ENCODE measurements at regions not wholly inside any gene's neighbourhood (a gene's known extent, or its start where the extent isn't known, plus 50 kb on each side); places are given as distances from the start of the nearest gene placed in this dataset.

DNA sequence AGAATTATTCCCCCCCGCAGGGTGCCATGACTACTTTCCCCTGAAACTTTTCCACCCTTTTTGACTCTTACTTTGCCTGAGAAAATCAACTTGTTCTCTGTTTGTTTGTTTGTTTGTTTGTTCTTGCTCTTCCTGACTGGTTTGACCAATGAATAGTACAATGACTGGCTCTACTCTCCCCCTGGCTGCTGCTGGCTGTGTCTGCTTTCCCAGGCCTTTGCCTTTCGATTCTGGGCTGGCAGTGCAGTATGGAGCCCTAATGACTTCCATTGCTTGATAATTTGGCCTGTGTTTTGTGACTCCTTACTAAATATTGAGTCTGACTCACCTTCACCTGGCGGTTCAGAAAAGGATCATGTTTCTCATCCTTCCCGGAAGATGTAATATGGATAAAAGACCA, 241.1 kb downstream of the TMEM182 start:
- TF ChIP-seq, protein P1, sequence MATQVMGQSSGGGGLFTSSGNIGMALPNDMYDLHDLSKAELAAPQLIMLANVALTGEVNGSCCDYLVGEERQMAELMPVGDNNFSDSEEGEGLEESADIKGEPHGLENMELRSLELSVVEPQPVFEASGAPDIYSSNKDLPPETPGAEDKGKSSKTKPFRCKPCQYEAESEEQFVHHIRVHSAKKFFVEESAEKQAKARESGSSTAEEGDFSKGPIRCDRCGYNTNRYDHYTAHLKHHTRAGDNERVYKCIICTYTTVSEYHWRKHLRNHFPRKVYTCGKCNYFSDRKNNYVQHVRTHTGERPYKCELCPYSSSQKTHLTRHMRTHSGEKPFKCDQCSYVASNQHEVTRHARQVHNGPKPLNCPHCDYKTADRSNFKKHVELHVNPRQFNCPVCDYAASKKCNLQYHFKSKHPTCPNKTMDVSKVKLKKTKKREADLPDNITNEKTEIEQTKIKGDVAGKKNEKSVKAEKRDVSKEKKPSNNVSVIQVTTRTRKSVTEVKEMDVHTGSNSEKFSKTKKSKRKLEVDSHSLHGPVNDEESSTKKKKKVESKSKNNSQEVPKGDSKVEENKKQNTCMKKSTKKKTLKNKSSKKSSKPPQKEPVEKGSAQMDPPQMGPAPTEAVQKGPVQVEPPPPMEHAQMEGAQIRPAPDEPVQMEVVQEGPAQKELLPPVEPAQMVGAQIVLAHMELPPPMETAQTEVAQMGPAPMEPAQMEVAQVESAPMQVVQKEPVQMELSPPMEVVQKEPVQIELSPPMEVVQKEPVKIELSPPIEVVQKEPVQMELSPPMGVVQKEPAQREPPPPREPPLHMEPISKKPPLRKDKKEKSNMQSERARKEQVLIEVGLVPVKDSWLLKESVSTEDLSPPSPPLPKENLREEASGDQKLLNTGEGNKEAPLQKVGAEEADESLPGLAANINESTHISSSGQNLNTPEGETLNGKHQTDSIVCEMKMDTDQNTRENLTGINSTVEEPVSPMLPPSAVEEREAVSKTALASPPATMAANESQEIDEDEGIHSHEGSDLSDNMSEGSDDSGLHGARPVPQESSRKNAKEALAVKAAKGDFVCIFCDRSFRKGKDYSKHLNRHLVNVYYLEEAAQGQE (IDR thresholded peaks at IDR 0.05; ENCODE audit: low read depth), result no peak
- TF ChIP-seq CEBPB (IDR thresholded peaks at IDR 0.05) (no peak), RAD21 (IDR thresholded peaks at IDR 0.05; ENCODE audit: low read depth) (no peak), NFIC (IDR thresholded peaks at IDR 0.05) (no peak), TAF1 (IDR thresholded peaks at IDR 0.05; ENCODE audit: low read depth) (no peak), EP300 (IDR thresholded peaks at IDR 0.05; ENCODE audit: borderline replicate concordance) (no peak), TEAD4 (IDR thresholded peaks at IDR 0.05) (no peak), TCF12 (IDR thresholded peaks at IDR 0.05; ENCODE audit: low read depth) (no peak), YY1 (IDR thresholded peaks at IDR 0.05; ENCODE audit: low read depth) (no peak), CREB1 (IDR thresholded peaks at IDR 0.05; ENCODE audit: low read depth) (no peak), ZBTB7A (IDR thresholded peaks at IDR 0.05; ENCODE audit: low read depth) (no peak), EGR1 (IDR thresholded peaks at IDR 0.05) (no peak)
- TF ChIP-seq, protein P2, sequence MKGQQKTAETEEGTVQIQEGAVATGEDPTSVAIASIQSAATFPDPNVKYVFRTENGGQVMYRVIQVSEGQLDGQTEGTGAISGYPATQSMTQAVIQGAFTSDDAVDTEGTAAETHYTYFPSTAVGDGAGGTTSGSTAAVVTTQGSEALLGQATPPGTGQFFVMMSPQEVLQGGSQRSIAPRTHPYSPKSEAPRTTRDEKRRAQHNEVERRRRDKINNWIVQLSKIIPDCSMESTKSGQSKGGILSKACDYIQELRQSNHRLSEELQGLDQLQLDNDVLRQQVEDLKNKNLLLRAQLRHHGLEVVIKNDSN (IDR thresholded peaks at IDR 0.05), result no peak
- TF ChIP-seq, protein P3, sequence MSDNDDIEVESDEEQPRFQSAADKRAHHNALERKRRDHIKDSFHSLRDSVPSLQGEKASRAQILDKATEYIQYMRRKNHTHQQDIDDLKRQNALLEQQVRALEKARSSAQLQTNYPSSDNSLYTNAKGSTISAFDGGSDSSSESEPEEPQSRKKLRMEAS (IDR thresholded peaks at IDR 0.05), result no peak
